IMR-90 (cell line): ENCODE measurements at regions not wholly inside any gene's neighbourhood (a gene's known extent, or its start where the extent isn't known, plus 50 kb on each side); places are given as distances from the start of the nearest gene placed in this dataset.
A peak's percentile ranks its signal among the peaks of the same experiment; 100 is the strongest.

Experiments used
- ATAC-seq: fragments of 200-7000 bp; cut with Tn5 transposase; 2 replicates; pipeline ENCODE4 v1.9.1; 2020; ENCODE audit warnings: low read depth, mild to moderate bottlenecking, moderate library complexity
- BruUV-seq: library from RNA; stranded (reverse); fragments of 400-500 nt; replicated peaks from 2 replicates; lab custom pipeline; 2021; lab: Mats Ljungman, UMichigan
- CTCF ChIA-PET: fragments of 300-600 bp; formaldehyde crosslinking; extraction: SDS; loops from one replicate; lab custom pipeline; 2021; ENCODE audit warnings: antibody characterized with exemption; lab: Yijun Ruan, JAX
- POLR2A ChIA-PET: fragments of 300-600 bp; sonication (Branson Sonifier 250); formaldehyde crosslinking; loops from one replicate; lab custom pipeline; 2022; ENCODE audit warnings: antibody characterized with exemption; ENCODE audit not compliant: unreplicated experiment; lab: Charles Lee
- DNase-seq: peaks from one replicate; pipeline ENCODE4 v3.0.0; 2013
- H2AFZ ChIP-seq: replicated peaks from 2 replicates; pipeline ENCODE3; 2013; ENCODE audit warnings: low read length, mild to moderate bottlenecking; ENCODE audit not compliant: poor library complexity
- H2AK5ac ChIP-seq: 2 replicates; pipeline ENCODE4 v1.6.1; 2013; ENCODE audit warnings: low read depth, low read length, inconsistent platforms
- H2AK9ac ChIP-seq: replicated peaks from 2 replicates; pipeline ENCODE3; 2013; ENCODE audit warnings: mild to moderate bottlenecking, low read depth, low read length, moderate library complexity; ENCODE audit not compliant: poor library complexity
- H2BK120ac ChIP-seq: 2 replicates; pipeline ENCODE4 v1.6.1; 2013; ENCODE audit warnings: low read depth, low read length, inconsistent platforms
- H2BK15ac ChIP-seq: 3 replicates; pipeline ENCODE4 v1.6.1; 2013; ENCODE audit warnings: low read depth, low read length, inconsistent platforms
- H2BK20ac ChIP-seq: 2 replicates; pipeline ENCODE4 v1.6.1; 2013; ENCODE audit warnings: low read depth, mild to moderate bottlenecking, inconsistent platforms, low read length, moderate library complexity
- H2BK5ac ChIP-seq: 2 replicates; pipeline ENCODE4 v1.6.1; 2013; ENCODE audit warnings: mild to moderate bottlenecking, low read depth, low read length, inconsistent platforms; ENCODE audit not compliant: poor library complexity, severe bottlenecking
- H3K14ac ChIP-seq: replicated peaks from 2 replicates; pipeline ENCODE4 v1.6.1; 2013; ENCODE audit warnings: low read depth, low read length, inconsistent platforms
- H3K18ac ChIP-seq: 2 replicates; pipeline ENCODE4 v1.6.1; 2013; ENCODE audit warnings: low read depth, low read length, control low read depth
- H3K23ac ChIP-seq: 2 replicates; pipeline ENCODE4 v1.6.1; 2013; ENCODE audit warnings: low read depth, low read length, inconsistent platforms
- H3K27ac ChIP-seq: 2 replicates; pipeline ENCODE4 v1.5.1; 2013; ENCODE audit warnings: mild to moderate bottlenecking, control low read depth, low read length; ENCODE audit not compliant: insufficient read depth
- H3K27me3 ChIP-seq: 2 replicates; pipeline ENCODE4 v1.6.1; 2013; ENCODE audit warnings: low read length; ENCODE audit not compliant: control insufficient read depth, insufficient read depth
- H3K36me3 ChIP-seq: 2 replicates; pipeline ENCODE4 v1.6.1; 2013; ENCODE audit warnings: low read length, mixed read lengths; ENCODE audit not compliant: control insufficient read depth, insufficient read depth
- H3K4ac ChIP-seq: 2 replicates; pipeline ENCODE4 v1.6.1; 2013; ENCODE audit warnings: low read depth, low read length, inconsistent platforms
- H3K4me1 ChIP-seq: 2 replicates; pipeline ENCODE4 v1.6.1; 2013; ENCODE audit warnings: low read length, mixed read lengths; ENCODE audit not compliant: control insufficient read depth, insufficient read depth
- H3K4me2 ChIP-seq: 2 replicates; pipeline ENCODE4 v1.6.1; 2013; ENCODE audit warnings: low read depth, mild to moderate bottlenecking, control low read depth, low read length, moderate library complexity
- H3K4me3 ChIP-seq: 2 replicates; pipeline ENCODE4 v1.5.1; 2013; ENCODE audit warnings: low read depth, mild to moderate bottlenecking, control low read depth, low read length, moderate library complexity; ENCODE audit not compliant: insufficient read depth
- H3K56ac ChIP-seq: 2 replicates; pipeline ENCODE4 v1.6.1; 2013; ENCODE audit warnings: low read length, inconsistent platforms; ENCODE audit not compliant: insufficient read depth; ENCODE audit errors: extremely low read depth
- H3K79me1 ChIP-seq, 2 experiments: 2 replicates each; pipeline ENCODE4 v1.6.1; 2013; ENCODE audit warnings: low read length in 2 of 2, inconsistent platforms in 1 of 2, low read depth in 1 of 2
- H3K9ac ChIP-seq: 2 replicates; pipeline ENCODE4 v1.6.1; 2013; ENCODE audit warnings: low read depth, low read length, control low read depth
- H3K9me1 ChIP-seq: 2 replicates; pipeline ENCODE4 v1.6.1; 2013; ENCODE audit warnings: low read length, inconsistent platforms; ENCODE audit not compliant: insufficient read depth
- H3K9me3 ChIP-seq: 2 replicates; pipeline ENCODE4 v1.6.1; 2013; ENCODE audit warnings: low read length; ENCODE audit not compliant: control insufficient read depth, insufficient read depth
- H4K20me1 ChIP-seq: 2 replicates; pipeline ENCODE4 v1.6.1; 2013; ENCODE audit warnings: low read length, inconsistent platforms; ENCODE audit not compliant: insufficient read depth
- H4K5ac ChIP-seq: 2 replicates; pipeline ENCODE4 v1.6.1; 2013; ENCODE audit warnings: mild to moderate bottlenecking, low read depth, low read length, control low read depth
- H4K8ac ChIP-seq, 2 experiments: 2 replicates each; pipeline ENCODE4 v1.6.1; 2013; ENCODE audit warnings: low read depth in 2 of 2, low read length in 2 of 2, control low read depth in 1 of 2, inconsistent platforms in 1 of 2
- H4K91ac ChIP-seq: 2 replicates; pipeline ENCODE4 v1.6.1; 2013; ENCODE audit warnings: low read depth, low read length, inconsistent platforms; ENCODE audit not compliant: insufficient read depth
- BHLHE40 ChIP-seq: fragments of 150-350 bp; IDR thresholded peaks from 2 replicates; pipeline ENCODE4 v1.6.1; 2016; ENCODE audit warnings: mild to moderate bottlenecking, low read depth, low read length
- CEBPB ChIP-seq: IDR thresholded peaks from 2 replicates; pipeline ENCODE4 v1.6.1; 2012; ENCODE audit warnings: low read depth, low read length, improper control_type of control experiment
- CHD1 ChIP-seq: IDR thresholded peaks from 2 replicates; pipeline ENCODE4 v1.6.1; 2012; ENCODE audit warnings: low read depth, low read length, improper control_type of control experiment
- ELK1 ChIP-seq: fragments of 150-350 bp; IDR thresholded peaks from 2 replicates; pipeline ENCODE4 v1.6.1; 2016; ENCODE audit warnings: low read depth, mild to moderate bottlenecking, low read length, moderate library complexity, borderline replicate concordance
- FOS ChIP-seq: fragments of 150-350 bp; IDR thresholded peaks from 2 replicates; pipeline ENCODE4 v1.6.1; 2016; ENCODE audit warnings: low read depth, low read length
- MAFK ChIP-seq: IDR thresholded peaks from 2 replicates; pipeline ENCODE4 v1.6.1; 2012; ENCODE audit warnings: low read depth, low read length, improper control_type of control experiment
- MAZ ChIP-seq: IDR thresholded peaks from 2 replicates; pipeline ENCODE4 v1.6.1; 2012; ENCODE audit warnings: low read depth, mild to moderate bottlenecking, low read length, improper control_type of control experiment, moderate library complexity, borderline replicate concordance
- MXI1 ChIP-seq: IDR thresholded peaks from 2 replicates; pipeline ENCODE4 v1.6.1; 2012; ENCODE audit warnings: low read depth, mild to moderate bottlenecking, low read length, moderate library complexity, borderline replicate concordance
- NFE2L2 ChIP-seq: fragments of 150-350 bp; IDR thresholded peaks from 2 replicates; pipeline ENCODE4 v1.6.1; 2016; ENCODE audit warnings: low read depth, mild to moderate bottlenecking, low read length
- POLR2A ChIP-seq: IDR thresholded peaks from 2 replicates; pipeline ENCODE4 v1.6.1; 2012; ENCODE audit warnings: mild to moderate bottlenecking, low read depth, low read length
- RAD21 ChIP-seq: IDR thresholded peaks from 2 replicates; pipeline ENCODE4 v1.6.1; 2012; ENCODE audit warnings: low read length, improper control_type of control experiment
- RCOR1 ChIP-seq: IDR thresholded peaks from 2 replicates; pipeline ENCODE4 v1.6.1; 2012; ENCODE audit warnings: mild to moderate bottlenecking, low read length, improper control_type of control experiment; ENCODE audit not compliant: insufficient replicate concordance
- RFX5 ChIP-seq: IDR thresholded peaks from 2 replicates; pipeline ENCODE4 v1.8.0; 2012; ENCODE audit warnings: low read depth, mild to moderate bottlenecking, low read length, moderate library complexity
- SMC3 ChIP-seq: fragments of 150-350 bp; IDR thresholded peaks from 2 replicates; pipeline ENCODE4 v1.6.1; 2016; ENCODE audit warnings: low read depth, mild to moderate bottlenecking, antibody characterized with exemption, low read length, moderate library complexity
- USF2 ChIP-seq: fragments of 150-350 bp; IDR thresholded peaks from 2 replicates; pipeline ENCODE4 v1.6.1; 2017; ENCODE audit warnings: mild to moderate bottlenecking, antibody characterized with exemption, low read length, low read depth
- WGBS, 2 experiments: methylation state at CpG; one replicate each; pipeline versions ENCODE4 v1.1.5 to v1.1.7; 2013; ENCODE audit warnings: missing lambda C conversion rate in 2 of 2; ENCODE audit not compliant: insufficient read length in 1 of 2; ENCODE audit errors: extremely low coverage in 2 of 2; 5-methylcytosine and 5-hydroxymethylcytosine counted together
- dilution Hi-C: fragments of 300-500 bp; cut with HindIII; formaldehyde crosslinking; loops from one replicate; pipeline ENCODE4 v1.14.3; 2018; ENCODE audit warnings: low sequenced_read_pairs; ENCODE audit not compliant: unreplicated experiment
- in situ Hi-C: fragments of 300-500 bp; cut with MboI; formaldehyde crosslinking; loops from 3 replicates; pipeline ENCODE4 v1.14.3; 2019; ENCODE audit warnings: low sequenced_read_pairs, inconsistent platforms, mixed read lengths
- intact Hi-C: fragments of 100-400 bp; cut with micrococcal nuclease; formaldehyde crosslinking; loops from 2 replicates; pipeline ENCODE4 v1.10.0; 2022
- TF ChIP-seq, protein P1 (sequence below): conservative IDR thresholded peaks from 2 replicates; pipeline ENCODE4 v1.5.1; 2012; ENCODE audit warnings: mild to moderate bottlenecking, low read depth, low read length, improper control_type of control experiment

- Histone ChIP-seq H3K27me3 (no peaks in the 10 kb centered on the region), H2BK120ac (peak overlapping the region; percentile 26; the same call in 1 of the 2 replicates), H3K27ac (no peak overlapping the region), H3K4me2 (no peak overlapping the region), H3K36me3 (no peaks in the 10 kb centered on the region), H3K14ac (0 out of 2 replicates have a peak overlapping the region, but pooled peaks have one; percentile 17), H3K9me1 (0 out of 2 replicates have a peak, but pooled peaks cover 2% of the 10 kb centered on the region), H3K9me3 (no peaks in the 10 kb centered on the region), H4K91ac (0 out of 2 replicates have a peak overlapping the region, but pooled peaks have one; percentile 32), H3K79me1 (no peaks in the 10 kb centered on the region), H2BK15ac (0 out of 3 replicates have a peak overlapping the region, but pooled peaks have one; percentile 74), H3K4ac (peak overlapping the region; percentile 71), H4K5ac (peak overlapping the region; percentile 30; the same call in 1 of the 2 replicates), H3K4me1 (peaks cover 3% of the 10 kb centered on the region; the same call in 1 of the 2 replicates), H3K23ac (no peak overlapping the region), H3K9ac (no peak overlapping the region), H3K18ac (peak overlapping the region; percentile 76; the same call in 1 of the 2 replicates), H2BK5ac (no peak overlapping the region), H4K20me1 (no peaks in the 10 kb centered on the region), H2AFZ (no peak overlapping the region), H2AK5ac (peak overlapping the region; percentile 61; the same call in 1 of the 2 replicates), H3K4me3 (no peak overlapping the region), H3K56ac (no peak overlapping the region), H4K8ac (no peak overlapping the region), H2BK20ac (peak overlapping the region; percentile 38; the same call in 1 of the 2 replicates), H2AK9ac (no peak overlapping the region)
- TF ChIP-seq RFX5 (no peak), MXI1 (no peak), BHLHE40 (no peak), USF2 (no peak), FOS (no peak), NFE2L2 (no peak), ELK1 (no peak), CEBPB (no peak), MAFK (no peak), POLR2A (no peak), SMC3 (no peak), CHD1 (no peak), MAZ (no peak), RCOR1 (no peak), RAD21 (no peak)
- TF ChIP-seq, protein P1, sequence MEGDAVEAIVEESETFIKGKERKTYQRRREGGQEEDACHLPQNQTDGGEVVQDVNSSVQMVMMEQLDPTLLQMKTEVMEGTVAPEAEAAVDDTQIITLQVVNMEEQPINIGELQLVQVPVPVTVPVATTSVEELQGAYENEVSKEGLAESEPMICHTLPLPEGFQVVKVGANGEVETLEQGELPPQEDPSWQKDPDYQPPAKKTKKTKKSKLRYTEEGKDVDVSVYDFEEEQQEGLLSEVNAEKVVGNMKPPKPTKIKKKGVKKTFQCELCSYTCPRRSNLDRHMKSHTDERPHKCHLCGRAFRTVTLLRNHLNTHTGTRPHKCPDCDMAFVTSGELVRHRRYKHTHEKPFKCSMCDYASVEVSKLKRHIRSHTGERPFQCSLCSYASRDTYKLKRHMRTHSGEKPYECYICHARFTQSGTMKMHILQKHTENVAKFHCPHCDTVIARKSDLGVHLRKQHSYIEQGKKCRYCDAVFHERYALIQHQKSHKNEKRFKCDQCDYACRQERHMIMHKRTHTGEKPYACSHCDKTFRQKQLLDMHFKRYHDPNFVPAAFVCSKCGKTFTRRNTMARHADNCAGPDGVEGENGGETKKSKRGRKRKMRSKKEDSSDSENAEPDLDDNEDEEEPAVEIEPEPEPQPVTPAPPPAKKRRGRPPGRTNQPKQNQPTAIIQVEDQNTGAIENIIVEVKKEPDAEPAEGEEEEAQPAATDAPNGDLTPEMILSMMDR: no peak
- CTCF ChIA-PET: no interaction called here
- intact Hi-C loops (loop anchor here (5.0 kb wide), 1 partner anchor 534 kb away; the partner anchor contains the start of gene GATA6), in situ Hi-C loops (no loop called here), dilution Hi-C loops (no loop called here)
- DNase-seq (no peak), ATAC-seq (no peak)
- BruUV-seq: no TSS peak
- WGBS, 2 experiments: no CpG with 5 or more reads among the region's 6 CpGs
- POLR2A ChIA-PET: no interaction called here
Measured at GRCh38 chr18:22701326-22701725, 231.8 kb upstream of the RBBP8 start.
